Testis (tissue), 2 donors: ENCODE measurements at regions not wholly inside any gene's neighbourhood (a gene's known extent, or its start where the extent isn't known, plus 50 kb on each side); places are given as distances from the start of the nearest gene placed in this dataset.
"Not testable (repeated sequence)": the region's sequence is repeated elsewhere in the genome, so short reads cannot be mapped to it uniquely, and the experiment has no call there.

Experiments used
- DNase-seq: peaks from one replicate; pipeline ENCODE4 v3.0.0-alpha.2; 2019
- H3K27ac ChIP-seq, 2 donors: fragments of 200-600 bp; sonication (generic); one replicate each; pipeline ENCODE4 v1.5.1; 2019
- H3K27me3 ChIP-seq: fragments of 200-600 bp; sonication (generic); one replicate; pipeline ENCODE4 v1.5.1; 2019
- H3K36me3 ChIP-seq: fragments of 200-600 bp; sonication (generic); one replicate; pipeline ENCODE4 v1.5.1; 2017; ENCODE audit warnings: low read depth; ENCODE audit errors: missing control alignments
- H3K4me1 ChIP-seq: fragments of 200-600 bp; sonication (generic); one replicate; pipeline ENCODE4 v1.5.1; 2019
- H3K4me3 ChIP-seq, 2 donors: fragments of 200-600 bp; sonication (generic); one replicate each; pipeline ENCODE4 v1.5.1; 2017 to 2019
- H3K9me3 ChIP-seq: fragments of 200-600 bp; sonication (generic); one replicate; pipeline ENCODE4 v1.5.1; 2017
- POLR2A ChIP-seq: fragments of 450-650 bp; IDR thresholded peaks from one replicate; pipeline ENCODE4 v1.6.1; 2017; ENCODE audit warnings: antibody characterized with exemption, mild to moderate bottlenecking, moderate library complexity
- WGBS, 2 donors: methylation state at CpG; one replicate each; pipeline ENCODE4 v1.1.5; 2018; 5-methylcytosine and 5-hydroxymethylcytosine counted together
- intact Hi-C: fragments of 100-400 bp; cut with DNase I; formaldehyde crosslinking; loops from one replicate; pipeline ENCODE4 v1.15.1; 2023; ENCODE audit warnings: low total_unique reads
- TF ChIP-seq, protein P1 (sequence below), 3 experiments: fragments of 450-650 bp in 2 of 3; fragments of 200-600 bp in 1 of 3; sonication (generic) in 1 of 3; IDR thresholded peaks; one replicate each; pipeline ENCODE4 v1.5.1; 2016 to 2019; ENCODE audit warnings: antibody characterized with exemption in 3 of 3, mild to moderate bottlenecking in 2 of 3, moderate library complexity in 1 of 3

- H3K4me1 ChIP-seq, result no peaks in the 10 kb centered on the region
- intact Hi-C loops, result loop anchor here (10.0 kb wide), 1 partner anchor 232 kb away; no protein-coding TSS in a partner anchor
- no peaks in the 10 kb centered on the region for H3K9me3 ChIP-seq
- H3K27me3 ChIP-seq, result no peaks in the 10 kb centered on the region
- TF ChIP-seq, protein P1, sequence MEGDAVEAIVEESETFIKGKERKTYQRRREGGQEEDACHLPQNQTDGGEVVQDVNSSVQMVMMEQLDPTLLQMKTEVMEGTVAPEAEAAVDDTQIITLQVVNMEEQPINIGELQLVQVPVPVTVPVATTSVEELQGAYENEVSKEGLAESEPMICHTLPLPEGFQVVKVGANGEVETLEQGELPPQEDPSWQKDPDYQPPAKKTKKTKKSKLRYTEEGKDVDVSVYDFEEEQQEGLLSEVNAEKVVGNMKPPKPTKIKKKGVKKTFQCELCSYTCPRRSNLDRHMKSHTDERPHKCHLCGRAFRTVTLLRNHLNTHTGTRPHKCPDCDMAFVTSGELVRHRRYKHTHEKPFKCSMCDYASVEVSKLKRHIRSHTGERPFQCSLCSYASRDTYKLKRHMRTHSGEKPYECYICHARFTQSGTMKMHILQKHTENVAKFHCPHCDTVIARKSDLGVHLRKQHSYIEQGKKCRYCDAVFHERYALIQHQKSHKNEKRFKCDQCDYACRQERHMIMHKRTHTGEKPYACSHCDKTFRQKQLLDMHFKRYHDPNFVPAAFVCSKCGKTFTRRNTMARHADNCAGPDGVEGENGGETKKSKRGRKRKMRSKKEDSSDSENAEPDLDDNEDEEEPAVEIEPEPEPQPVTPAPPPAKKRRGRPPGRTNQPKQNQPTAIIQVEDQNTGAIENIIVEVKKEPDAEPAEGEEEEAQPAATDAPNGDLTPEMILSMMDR (IDR thresholded peaks at IDR 0.05), result no peak
- no peak for TF ChIP-seq POLR2A
- no peak overlapping the region for H3K4me3 ChIP-seq
- H3K36me3 ChIP-seq, result no peaks in the 10 kb centered on the region
- DNase-seq, result no peak
- WGBS, 2 donors, result 46 to 55% methylated on average over 5 of the region's 5 CpGs
- no peak overlapping the region for H3K27ac ChIP-seq
Observed at GRCh38 chr3:193046371-193046770, 128.7 kb upstream of the MB21D2 start.

DNA sequence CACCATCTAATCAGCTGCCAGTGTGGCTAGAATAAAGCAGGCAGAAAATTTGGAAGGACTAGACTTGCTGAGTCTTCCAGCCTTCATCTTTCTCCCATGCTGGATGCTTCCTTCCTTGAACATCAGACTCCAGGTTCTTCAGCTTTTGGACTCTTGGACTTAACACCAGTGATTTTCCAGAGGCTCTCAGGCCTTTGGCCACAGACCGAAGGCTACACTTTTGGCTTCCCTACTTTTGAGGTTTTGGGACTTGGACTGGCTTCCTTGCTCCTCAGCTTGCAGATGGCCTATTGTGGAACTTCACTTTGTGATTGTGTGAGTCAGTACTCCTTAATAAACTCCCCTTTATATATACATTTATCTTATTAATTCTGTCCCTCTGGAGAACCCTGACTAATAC lies 129.8 kb upstream of the MB21D2 start:
- intact Hi-C loops, result loop anchor here (10.0 kb wide), 1 partner anchor 233 kb away; no protein-coding TSS in a partner anchor
- not testable (repeated sequence) for H3K27ac ChIP-seq, H3K4me1 ChIP-seq, H3K27me3 ChIP-seq, H3K9me3 ChIP-seq, H3K36me3 ChIP-seq, H3K4me3 ChIP-seq, DNase-seq
- 3 to 38% methylated on average over 1 of the region's 1 CpG for WGBS, 2 donors

- Histone ChIP-seq H3K27ac (no peak overlapping the region), H3K27me3 (no peaks in the 10 kb centered on the region), H3K4me3 (no peak overlapping the region), H3K4me1 (no peaks in the 10 kb centered on the region), H3K9me3 (no peaks in the 10 kb centered on the region), H3K36me3 (no peaks in the 10 kb centered on the region)
- intact Hi-C loops, result loop anchor here (10.0 kb wide), 1 partner anchor 233 kb away; no protein-coding TSS in a partner anchor
- WGBS, 2 donors, result 92 to 93% methylated on average over 1 of the region's 1 CpG
- no peak for DNase-seq
- no peak for TF ChIP-seq POLR2A
- TF ChIP-seq, protein P1 (IDR thresholded peaks at IDR 0.05), result no peak
Observed at GRCh38 chr3:193048127-193048526, 130.5 kb upstream of the MB21D2 start.

DNA sequence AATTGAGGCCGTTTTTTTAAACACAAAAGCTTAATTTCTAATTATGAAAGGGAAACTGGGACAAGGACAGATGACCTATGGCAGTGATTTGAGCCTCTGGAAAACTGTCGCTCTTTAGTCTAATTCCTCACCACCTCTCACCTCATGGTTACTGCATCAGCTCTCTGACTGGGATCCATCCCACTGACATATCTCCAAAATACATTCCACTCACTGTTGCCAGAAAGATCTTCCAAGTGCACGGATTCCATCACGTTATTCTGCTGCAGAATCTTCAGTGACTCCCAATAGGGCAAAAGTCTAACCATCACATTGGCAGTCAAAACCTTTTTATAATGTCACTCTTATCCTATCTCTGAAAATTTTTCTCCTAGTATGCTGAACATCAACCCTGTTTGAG lies 132.3 kb upstream of the MB21D2 start:
- no peaks in the 10 kb centered on the region for H3K9me3 ChIP-seq
- no peak for DNase-seq
- intact Hi-C loops, result loop anchor here (10.0 kb wide), 1 partner anchor 235 kb away; no protein-coding TSS in a partner anchor
- no peak overlapping the region for H3K4me3 ChIP-seq
- H3K27ac ChIP-seq, result no peak overlapping the region
- no peaks in the 10 kb centered on the region for H3K27me3 ChIP-seq
- TF ChIP-seq, protein P1 (IDR thresholded peaks at IDR 0.05), result no peak
- TF ChIP-seq POLR2A, result no peak
- no peaks in the 10 kb centered on the region for H3K36me3 ChIP-seq
- H3K4me1 ChIP-seq, result no peaks in the 10 kb centered on the region
- WGBS, 2 donors, result 56 to 63% methylated on average over 4 of the region's 4 CpGs

DNA sequence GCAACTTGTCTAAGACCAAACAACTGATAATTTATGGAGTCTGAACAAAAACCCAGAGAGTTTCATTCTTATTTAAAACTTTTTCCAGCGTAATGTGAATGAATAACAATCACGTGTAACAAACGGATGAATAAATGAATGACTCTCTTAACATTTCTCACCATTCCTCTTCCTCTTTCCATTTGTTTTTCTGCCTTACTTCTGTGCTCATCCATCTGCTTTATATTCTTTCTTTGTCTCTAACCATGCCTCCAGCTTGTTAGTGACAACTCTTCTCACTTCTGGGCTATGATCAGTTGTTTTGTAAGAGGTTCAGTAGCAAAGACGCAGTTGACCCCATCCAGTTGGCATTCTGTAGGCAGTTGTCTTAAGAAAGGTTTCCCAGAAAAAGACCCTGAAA lies 133.7 kb upstream of the MB21D2 start:
- H3K4me3 ChIP-seq, result no peak overlapping the region
- intact Hi-C loops, result no loop called here
- DNase-seq, result no peak
- no peaks in the 10 kb centered on the region for H3K9me3 ChIP-seq
- TF ChIP-seq POLR2A, result no peak
- TF ChIP-seq, protein P1 (IDR thresholded peaks at IDR 0.05), result no peak
- 90% methylated on average over 4 of the region's 4 CpGs for WGBS, 2 donors
- no peaks in the 10 kb centered on the region for H3K36me3 ChIP-seq
- no peaks in the 10 kb centered on the region for H3K4me1 ChIP-seq
- no peaks in the 10 kb centered on the region for H3K27me3 ChIP-seq
- H3K27ac ChIP-seq, result no peak overlapping the region
